ENCODE measurements at regions not wholly inside any gene's neighbourhood (a gene's known extent, or its start where the extent isn't known, plus 50 kb on each side); places are given as distances from the start of the nearest gene placed in this dataset.

DNA sequence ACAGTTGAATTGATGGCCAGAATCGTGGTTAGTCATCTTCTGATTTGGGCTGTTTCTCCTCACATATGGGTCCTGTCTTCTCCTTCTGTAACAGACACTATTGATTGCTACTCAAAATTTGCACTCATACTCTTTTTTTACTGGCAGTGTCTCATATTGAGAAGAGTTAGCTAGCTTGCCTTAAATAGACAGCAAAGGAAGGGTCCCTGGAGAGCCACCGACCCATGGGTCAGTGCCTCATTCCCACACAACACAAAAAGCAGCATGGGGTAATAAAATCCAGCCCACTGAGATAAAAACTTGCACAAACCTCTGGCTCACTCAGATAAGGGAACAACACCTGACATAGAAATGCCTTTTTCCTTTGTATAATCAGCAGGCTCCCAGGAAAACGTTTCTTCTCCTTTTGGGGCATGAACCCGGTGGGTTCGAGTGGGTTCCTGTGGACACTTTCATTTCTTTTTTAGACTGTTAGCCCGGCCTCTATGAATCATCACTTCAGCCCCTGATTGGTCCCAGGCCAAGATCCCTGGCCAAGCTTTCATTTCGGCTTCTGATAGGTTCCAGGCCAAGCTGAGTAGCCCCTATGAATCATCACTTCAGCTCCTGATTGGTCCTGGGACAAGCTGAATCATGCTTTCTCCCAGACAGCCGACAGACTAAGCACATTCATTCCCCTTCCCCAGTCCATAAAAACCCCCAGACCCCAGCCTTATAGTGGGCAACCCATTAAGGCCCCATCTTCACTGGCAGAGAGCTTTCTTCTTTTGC is 408.1 kb downstream of the DCAF12L2 start:
- H3K27me3 ChIP-seq (ENCODE audit: control insufficient read depth, insufficient read depth, low read length) = no peaks in the 10 kb centered on the region
- no peak for DNase-seq
- no peaks in the 10 kb centered on the region for H3K36me3 ChIP-seq (replicated peaks; ENCODE audit: control insufficient read depth, insufficient read depth, low read length)
- H3K4me3 ChIP-seq (ENCODE audit: insufficient read depth, low read depth, low read length) = no peak overlapping the region

GRCh38 chrX:125758819-125759218 is 407.3 kb downstream of the DCAF12L2 start:
- Histone ChIP-seq H3K27me3 (ENCODE audit: control insufficient read depth, insufficient read depth, low read length) (no peaks in the 10 kb centered on the region), H3K4me3 (ENCODE audit: insufficient read depth, low read depth, low read length) (no peak overlapping the region), H3K36me3 (replicated peaks; ENCODE audit: control insufficient read depth, insufficient read depth, low read length) (no peaks in the 10 kb centered on the region)
- DNase-seq = no peak

DNA sequence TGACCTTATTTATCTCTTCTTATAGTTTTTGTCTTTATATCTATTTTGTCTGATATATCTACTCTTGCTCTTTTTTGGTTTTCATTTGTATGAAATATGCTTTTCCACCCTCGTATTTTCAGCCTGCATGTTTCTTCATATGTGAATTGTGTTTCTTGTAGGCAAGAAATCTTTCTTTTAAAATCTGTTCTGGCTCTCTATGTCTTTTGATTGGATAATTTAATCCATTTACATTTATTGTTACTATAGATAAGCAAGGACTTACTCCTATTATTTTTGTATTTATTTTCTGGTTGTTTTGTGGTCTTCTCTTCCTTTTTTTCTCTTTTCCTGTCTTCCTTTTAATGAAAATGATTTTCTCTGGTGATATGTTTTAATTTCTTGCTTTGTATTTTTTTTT is 403.1 kb downstream of the DCAF12L2 start:
- DNase-seq = no peak
- no peak overlapping the region for H3K4me3 ChIP-seq (ENCODE audit: insufficient read depth, low read depth, low read length)
- H3K36me3 ChIP-seq (replicated peaks; ENCODE audit: control insufficient read depth, insufficient read depth, low read length) = no peaks in the 10 kb centered on the region
- no peaks in the 10 kb centered on the region for H3K27me3 ChIP-seq (ENCODE audit: control insufficient read depth, insufficient read depth, low read length)

GRCh38 chrX:125765347-125765746 is 400.7 kb downstream of the DCAF12L2 start:
- H3K36me3 ChIP-seq (replicated peaks; ENCODE audit: control insufficient read depth, insufficient read depth, low read length) = no peaks in the 10 kb centered on the region
- DNase-seq = no peak
- no peaks in the 10 kb centered on the region for H3K27me3 ChIP-seq (ENCODE audit: control insufficient read depth, insufficient read depth, low read length)
- H3K4me3 ChIP-seq (ENCODE audit: insufficient read depth, low read depth, low read length) = no peak overlapping the region

- H3K4me3 ChIP-seq (ENCODE audit: insufficient read depth, low read depth, low read length) = no peak overlapping the region
Observed at GRCh38 chrX:125769628-125770027, 396.5 kb downstream of the DCAF12L2 start.

DNA sequence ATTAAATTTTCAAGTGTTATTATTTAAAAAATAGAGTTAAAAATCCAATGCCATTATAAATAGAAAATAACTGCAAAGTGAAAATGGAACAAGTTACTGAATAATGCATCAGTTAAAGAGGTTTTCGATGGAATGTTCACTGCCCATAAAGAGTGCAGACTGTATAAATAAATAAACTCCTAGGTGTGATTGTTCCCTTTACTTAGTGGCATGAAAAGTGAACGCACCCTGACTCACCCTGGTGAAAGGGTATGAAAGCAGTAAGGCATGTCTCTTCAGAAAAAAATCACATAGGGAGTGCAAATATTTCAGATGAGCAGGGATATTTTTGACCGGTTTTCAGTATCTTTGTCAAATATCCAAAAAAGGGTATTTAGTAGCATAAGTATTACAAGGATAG is 387.8 kb downstream of the DCAF12L2 start:
- no peak for DNase-seq
- no peak overlapping the region for H3K4me3 ChIP-seq (ENCODE audit: insufficient read depth, low read depth, low read length)
- H3K36me3 ChIP-seq (replicated peaks; ENCODE audit: control insufficient read depth, insufficient read depth, low read length) = no peaks in the 10 kb centered on the region
- H3K27me3 ChIP-seq (ENCODE audit: control insufficient read depth, insufficient read depth, low read length) = no peaks in the 10 kb centered on the region

More at GRCh38 chrX:125769628-125770027, 396.5 kb downstream of the DCAF12L2 start:
- Histone ChIP-seq H3K36me3 (replicated peaks; ENCODE audit: control insufficient read depth, insufficient read depth, low read length) (no peaks in the 10 kb centered on the region), H3K27me3 (ENCODE audit: control insufficient read depth, insufficient read depth, low read length) (no peaks in the 10 kb centered on the region)
- peak; percentile 5 for DNase-seq

- H3K27me3 ChIP-seq (ENCODE audit: control insufficient read depth, insufficient read depth, low read length) = no peaks in the 10 kb centered on the region
- peak; percentile 16 for DNase-seq
- H3K4me3 ChIP-seq (ENCODE audit: insufficient read depth, low read depth, low read length) = no peak overlapping the region
- H3K36me3 ChIP-seq (replicated peaks; ENCODE audit: control insufficient read depth, insufficient read depth, low read length) = no peaks in the 10 kb centered on the region
Observed at GRCh38 chrX:125782184-125782583, 383.9 kb downstream of the DCAF12L2 start.

- no peaks in the 10 kb centered on the region for H3K27me3 ChIP-seq (ENCODE audit: control insufficient read depth, insufficient read depth, low read length)
- no peaks in the 10 kb centered on the region for H3K36me3 ChIP-seq (replicated peaks; ENCODE audit: control insufficient read depth, insufficient read depth, low read length)
- DNase-seq = no peak
- H3K4me3 ChIP-seq (ENCODE audit: insufficient read depth, low read depth, low read length) = no peak overlapping the region
Observed at GRCh38 chrX:125786316-125786715, 379.8 kb downstream of the DCAF12L2 start.

DNA sequence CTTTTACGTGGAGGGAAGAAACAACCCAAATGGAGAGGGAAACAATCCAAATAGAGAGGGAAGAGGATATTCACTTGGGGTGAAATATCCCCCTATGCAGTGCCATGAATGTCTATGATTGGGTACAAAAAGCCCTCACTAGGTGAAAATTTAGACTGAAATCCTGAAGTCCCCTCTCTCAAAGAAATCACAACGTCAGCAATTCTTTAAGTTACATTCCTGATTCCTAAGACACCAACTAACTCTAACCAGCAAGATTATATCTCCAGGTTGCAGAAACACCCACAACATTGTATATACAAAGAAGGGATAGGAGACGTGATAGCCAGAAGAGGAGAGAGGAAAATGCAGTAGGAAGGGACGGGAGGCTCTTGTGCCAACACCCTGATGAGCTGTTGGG is 374.3 kb downstream of the DCAF12L2 start:
- Histone ChIP-seq H3K36me3 (replicated peaks; ENCODE audit: control insufficient read depth, insufficient read depth, low read length) (no peaks in the 10 kb centered on the region), H3K4me3 (ENCODE audit: insufficient read depth, low read depth, low read length) (no peak overlapping the region), H3K27me3 (ENCODE audit: control insufficient read depth, insufficient read depth, low read length) (no peaks in the 10 kb centered on the region)
- DNase-seq = no peak

- Histone ChIP-seq H3K4me3 (ENCODE audit: insufficient read depth, low read depth, low read length) (no peak overlapping the region), H3K27me3 (ENCODE audit: control insufficient read depth, insufficient read depth, low read length) (no peaks in the 10 kb centered on the region)
Observed at GRCh38 chrX:125810856-125811255, 355.2 kb downstream of the DCAF12L2 start.

GRCh38 chrX:125826080-125826479 is 340.0 kb downstream of the DCAF12L2 start:
- H3K4me3 ChIP-seq (ENCODE audit: insufficient read depth, low read depth, low read length) = no peak overlapping the region
- no peaks in the 10 kb centered on the region for H3K27me3 ChIP-seq (ENCODE audit: control insufficient read depth, insufficient read depth, low read length)
- H3K36me3 ChIP-seq (replicated peaks; ENCODE audit: control insufficient read depth, insufficient read depth, low read length) = no peaks in the 10 kb centered on the region
- peak; percentile 3 for DNase-seq

More at GRCh38 chrX:125810856-125811255, 355.2 kb downstream of the DCAF12L2 start:
- no peaks in the 10 kb centered on the region for H3K36me3 ChIP-seq (replicated peaks; ENCODE audit: control insufficient read depth, insufficient read depth, low read length)
- no peak for DNase-seq

GRCh38 chrX:125826774-125827451 is 339.2 kb downstream of the DCAF12L2 start:
- no peak for DNase-seq
- Histone ChIP-seq H3K36me3 (replicated peaks; ENCODE audit: control insufficient read depth, insufficient read depth, low read length) (no peaks in the 10 kb centered on the region), H3K4me3 (ENCODE audit: insufficient read depth, low read depth, low read length) (no peak overlapping the region), H3K27me3 (ENCODE audit: control insufficient read depth, insufficient read depth, low read length) (no peaks in the 10 kb centered on the region)

DNA sequence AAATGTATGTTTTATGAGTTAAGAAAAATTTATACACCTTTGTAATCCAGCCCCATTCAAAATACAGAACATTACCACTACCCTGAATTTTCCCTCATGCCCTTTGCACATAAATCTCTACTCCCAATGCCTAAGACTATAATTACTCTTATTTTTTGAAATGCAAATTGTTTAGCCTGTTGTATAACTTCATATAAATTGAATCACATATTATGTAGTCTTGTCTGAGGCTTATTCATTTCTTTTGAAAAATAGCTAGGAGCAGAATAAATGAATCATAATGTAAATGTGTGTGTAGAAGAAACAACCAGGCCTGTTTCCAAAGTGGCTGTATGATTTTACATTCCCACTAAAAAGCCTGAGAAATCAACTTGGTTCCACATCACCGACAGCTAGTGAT is 319.8 kb downstream of the DCAF12L2 start:
- no peaks in the 10 kb centered on the region for H3K36me3 ChIP-seq (replicated peaks; ENCODE audit: control insufficient read depth, insufficient read depth, low read length)
- H3K4me3 ChIP-seq (ENCODE audit: insufficient read depth, low read depth, low read length) = no peak overlapping the region
- H3K27me3 ChIP-seq (ENCODE audit: control insufficient read depth, insufficient read depth, low read length) = no peaks in the 10 kb centered on the region
- DNase-seq = no peak

DNA sequence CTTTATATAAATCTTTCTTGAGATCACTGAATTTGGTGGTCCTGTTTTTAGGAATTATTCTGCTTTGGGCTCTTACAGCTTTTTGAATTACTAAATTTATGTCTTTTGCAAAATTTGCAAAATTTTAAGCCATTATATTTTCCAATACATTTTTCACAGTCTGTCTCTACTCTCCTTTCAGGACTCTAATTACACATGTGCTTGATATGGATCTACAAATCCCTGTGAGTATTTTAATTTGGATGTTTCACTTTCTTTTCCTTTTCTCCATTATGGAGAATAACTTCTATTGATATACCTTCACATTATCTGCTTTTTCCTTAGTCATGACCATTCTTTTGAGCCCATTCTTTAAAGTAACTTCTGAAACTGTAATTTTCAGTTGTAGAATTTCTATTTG is 315.4 kb downstream of the DCAF12L2 start:
- Histone ChIP-seq H3K4me3 (ENCODE audit: insufficient read depth, low read depth, low read length) (no peak overlapping the region), H3K27me3 (ENCODE audit: control insufficient read depth, insufficient read depth, low read length) (no peaks in the 10 kb centered on the region), H3K36me3 (replicated peaks; ENCODE audit: control insufficient read depth, insufficient read depth, low read length) (no peaks in the 10 kb centered on the region)
- DNase-seq = no peak

GRCh38 chrX:125883169-125883568 is 282.9 kb downstream of the DCAF12L2 start:
- no peak for DNase-seq
- Histone ChIP-seq H3K4me3 (ENCODE audit: insufficient read depth, low read depth, low read length) (no peak overlapping the region), H3K36me3 (replicated peaks; ENCODE audit: control insufficient read depth, insufficient read depth, low read length) (no peaks in the 10 kb centered on the region), H3K27me3 (ENCODE audit: control insufficient read depth, insufficient read depth, low read length) (no peaks in the 10 kb centered on the region)
